Endodermal cell (in vitro differentiated cells): ENCODE measurements at regions not wholly inside any gene's neighbourhood (a gene's known extent, or its start where the extent isn't known, plus 50 kb on each side); places are given as distances from the start of the nearest gene placed in this dataset.

Experiments used
- DNase-seq: peaks from one replicate; pipeline ENCODE4 v3.0.0-alpha.2; 2017
- H3K27ac ChIP-seq: 2 replicates; pipeline ENCODE4 v1.5.1; 2013; ENCODE audit warnings: mild to moderate bottlenecking, low read depth, low read length, moderate library complexity
- H3K27me3 ChIP-seq: 2 replicates; pipeline ENCODE4 v1.6.1; 2013; ENCODE audit warnings: mild to moderate bottlenecking, low read length, moderate library complexity; ENCODE audit not compliant: insufficient read depth, control insufficient read depth, poor library complexity, severe bottlenecking
- H3K36me3 ChIP-seq: 2 replicates; pipeline ENCODE4 v1.7.0; 2013; ENCODE audit warnings: mild to moderate bottlenecking, low read length, moderate library complexity; ENCODE audit not compliant: control insufficient read depth, insufficient read depth
- H3K4me1 ChIP-seq: one replicate; pipeline ENCODE4 v1.7.0; 2013; ENCODE audit warnings: low read length; ENCODE audit not compliant: control insufficient read depth, insufficient read depth
- H3K4me3 ChIP-seq: 2 replicates; pipeline ENCODE4 v1.5.1; 2013; ENCODE audit warnings: mild to moderate bottlenecking, low read length, moderate library complexity
- H3K9ac ChIP-seq: 2 replicates; pipeline ENCODE4 v1.6.1; 2013; ENCODE audit warnings: mild to moderate bottlenecking, low read length, moderate library complexity; ENCODE audit not compliant: poor library complexity, severe bottlenecking; ENCODE audit errors: extremely low read depth
- H3K9me3 ChIP-seq: 2 replicates; pipeline ENCODE4 v1.6.1; 2013; ENCODE audit warnings: mild to moderate bottlenecking, low read length, moderate library complexity; ENCODE audit not compliant: control insufficient read depth
- H3K27ac Mint-ChIP-seq: 2 replicates; pipeline ENCODE4 v1.8.0; 2020; ENCODE audit warnings: mixed read lengths
- H3K27me3 Mint-ChIP-seq: 2 replicates; pipeline ENCODE4 v1.8.0; 2021; ENCODE audit warnings: mild to moderate bottlenecking, mixed read lengths; ENCODE audit not compliant: insufficient read depth
- H3K36me3 Mint-ChIP-seq: 2 replicates; pipeline ENCODE4 v1.8.0; 2020; ENCODE audit warnings: low read depth, mixed read lengths
- H3K4me1 Mint-ChIP-seq: 2 replicates; pipeline ENCODE4 v1.8.0; 2020; ENCODE audit warnings: mixed read lengths
- H3K4me3 Mint-ChIP-seq: 2 replicates; pipeline ENCODE4 v1.8.0; 2020; ENCODE audit warnings: mild to moderate bottlenecking, moderate library complexity, mixed read lengths
- H3K9me3 Mint-ChIP-seq: 2 replicates; pipeline ENCODE4 v1.8.0; 2020; ENCODE audit warnings: mild to moderate bottlenecking, mixed read lengths
- WGBS, 2 experiments: methylation state at CpG; one replicate each; pipeline versions ENCODE4 v1.1.5 to v1.1.7; 2013; ENCODE audit warnings: missing lambda C conversion rate in 2 of 2, mixed read lengths in 1 of 2; ENCODE audit not compliant: insufficient coverage in 1 of 2, insufficient read length in 1 of 2; 5-methylcytosine and 5-hydroxymethylcytosine counted together
- TF ChIP-seq, protein P1 (sequence below): fragments of 200-600 bp; sonication (generic); conservative IDR thresholded peaks from 2 replicates; pipeline ENCODE4 v1.5.0; 2021; ENCODE audit warnings: antibody characterized with exemption, mild to moderate bottlenecking

DNA sequence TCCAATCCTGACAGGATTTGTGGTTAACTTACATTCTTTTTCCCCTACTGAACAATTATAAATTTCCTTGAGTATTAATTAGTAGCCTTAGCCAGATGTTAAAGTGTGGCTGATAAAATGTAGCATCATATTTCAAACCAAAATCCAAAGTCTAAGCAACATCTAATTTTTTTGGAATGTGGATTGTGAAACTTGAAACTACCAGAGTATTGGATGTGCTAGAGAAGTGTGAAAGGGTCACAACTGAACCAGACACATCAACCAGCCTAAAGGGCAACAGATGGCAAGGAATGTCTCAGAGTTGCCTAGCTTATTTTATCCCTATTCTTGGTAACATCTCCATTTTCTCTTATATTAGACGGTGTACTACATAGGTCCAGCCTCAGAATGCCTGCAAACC, 153.1 kb upstream of the DCN start:
- Mint-ChIP-seq H3K4me3 (no peak overlapping the region), H3K27ac (no peak overlapping the region), H3K36me3 (no peaks in the 10 kb centered on the region), H3K27me3 (no peaks in the 10 kb centered on the region), H3K9me3 (no peaks in the 10 kb centered on the region), H3K4me1 (no peaks in the 10 kb centered on the region)
- DNase-seq, result no peak
- Histone ChIP-seq H3K4me3 (no peak overlapping the region), H3K36me3 (no peaks in the 10 kb centered on the region), H3K9ac (no peak overlapping the region), H3K27ac (no peak overlapping the region), H3K4me1 (no peaks in the 10 kb centered on the region), H3K9me3 (no peaks in the 10 kb centered on the region), H3K27me3 (peaks cover 4% of the 10 kb centered on the region)
- TF ChIP-seq, protein P1, sequence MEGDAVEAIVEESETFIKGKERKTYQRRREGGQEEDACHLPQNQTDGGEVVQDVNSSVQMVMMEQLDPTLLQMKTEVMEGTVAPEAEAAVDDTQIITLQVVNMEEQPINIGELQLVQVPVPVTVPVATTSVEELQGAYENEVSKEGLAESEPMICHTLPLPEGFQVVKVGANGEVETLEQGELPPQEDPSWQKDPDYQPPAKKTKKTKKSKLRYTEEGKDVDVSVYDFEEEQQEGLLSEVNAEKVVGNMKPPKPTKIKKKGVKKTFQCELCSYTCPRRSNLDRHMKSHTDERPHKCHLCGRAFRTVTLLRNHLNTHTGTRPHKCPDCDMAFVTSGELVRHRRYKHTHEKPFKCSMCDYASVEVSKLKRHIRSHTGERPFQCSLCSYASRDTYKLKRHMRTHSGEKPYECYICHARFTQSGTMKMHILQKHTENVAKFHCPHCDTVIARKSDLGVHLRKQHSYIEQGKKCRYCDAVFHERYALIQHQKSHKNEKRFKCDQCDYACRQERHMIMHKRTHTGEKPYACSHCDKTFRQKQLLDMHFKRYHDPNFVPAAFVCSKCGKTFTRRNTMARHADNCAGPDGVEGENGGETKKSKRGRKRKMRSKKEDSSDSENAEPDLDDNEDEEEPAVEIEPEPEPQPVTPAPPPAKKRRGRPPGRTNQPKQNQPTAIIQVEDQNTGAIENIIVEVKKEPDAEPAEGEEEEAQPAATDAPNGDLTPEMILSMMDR, result no peak
- 94% methylated on average over 1 of the region's 1 CpG; no CpG with 5 or more reads in 1 of the 2 experiments for WGBS, 2 experiments

DNA sequence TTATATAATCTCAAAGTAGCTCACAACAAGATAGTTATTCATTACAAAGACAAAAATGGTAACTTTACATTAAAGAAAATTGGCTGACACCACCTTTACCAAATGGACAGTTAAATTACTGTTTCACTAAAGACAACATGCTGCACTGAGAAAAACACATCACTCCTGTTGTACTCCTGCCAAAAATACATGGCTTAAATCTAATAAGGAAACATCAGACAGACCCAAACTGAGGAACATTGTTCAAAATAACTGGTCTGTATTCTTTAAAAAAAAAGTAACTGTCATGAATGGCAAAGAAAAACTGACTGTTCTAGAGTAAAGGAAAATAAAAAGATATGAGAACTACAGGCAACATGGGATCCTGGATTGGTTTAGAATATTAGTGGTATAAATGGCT, 151.3 kb upstream of the DCN start:
- Mint-ChIP-seq H3K27me3 (no peaks in the 10 kb centered on the region), H3K4me1 (no peaks in the 10 kb centered on the region), H3K9me3 (no peaks in the 10 kb centered on the region), H3K36me3 (no peaks in the 10 kb centered on the region), H3K4me3 (no peak overlapping the region), H3K27ac (no peak overlapping the region)
- Histone ChIP-seq H3K36me3 (no peaks in the 10 kb centered on the region), H3K27me3 (peaks cover 4% of the 10 kb centered on the region), H3K27ac (no peak overlapping the region), H3K9ac (no peak overlapping the region), H3K4me3 (no peak overlapping the region), H3K9me3 (no peaks in the 10 kb centered on the region), H3K4me1 (no peaks in the 10 kb centered on the region)
- TF ChIP-seq, protein P1, result no peak
- no peak for DNase-seq

DNA sequence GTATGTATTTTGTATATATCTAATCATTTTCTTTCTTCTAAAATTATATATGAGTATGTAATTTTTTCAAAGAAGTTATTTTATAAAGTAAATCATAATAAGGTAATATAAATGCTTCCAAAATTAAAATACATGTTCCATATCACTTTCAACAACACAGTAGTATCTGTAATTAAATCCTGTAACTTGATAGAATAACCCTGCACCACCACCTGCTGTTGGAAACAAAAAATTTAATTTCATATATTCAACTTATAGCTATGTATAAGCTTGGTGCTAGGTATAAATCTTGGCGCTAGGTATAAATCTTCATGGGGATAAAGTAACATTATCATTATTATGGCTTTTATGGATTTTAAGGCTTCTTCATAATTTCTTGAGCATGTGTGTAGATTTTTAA, 149.7 kb upstream of the DCN start:
- no peaks in the 10 kb centered on the region for H3K9me3 Mint-ChIP-seq
- Histone ChIP-seq H3K27ac (no peak overlapping the region), H3K4me1 (no peaks in the 10 kb centered on the region), H3K9me3 (no peaks in the 10 kb centered on the region), H3K27me3 (peaks cover 4% of the 10 kb centered on the region), H3K9ac (no peak overlapping the region), H3K4me3 (no peak overlapping the region), H3K36me3 (no peaks in the 10 kb centered on the region)
- WGBS, 2 experiments, result 100% methylated on average over 1 of the region's 1 CpG; no CpG with 5 or more reads in 1 of the 2 experiments
- no peak overlapping the region for H3K4me3 Mint-ChIP-seq
- DNase-seq, result no peak
- H3K36me3 Mint-ChIP-seq, result no peaks in the 10 kb centered on the region
- TF ChIP-seq, protein P1, result no peak
- H3K4me1 Mint-ChIP-seq, result no peaks in the 10 kb centered on the region
- H3K27me3 Mint-ChIP-seq, result no peaks in the 10 kb centered on the region
- H3K27ac Mint-ChIP-seq, result no peak overlapping the region
